GM19395 (cell line): ENCODE measurements at regions not wholly inside any gene's neighbourhood (a gene's known extent, or its start where the extent isn't known, plus 50 kb on each side); places are given as distances from the start of the nearest gene placed in this dataset.

Experiments
- ATAC-seq: cut with Tn5 transposase; IDR thresholded peaks from one replicate; pipeline ENCODE4 v1.9.1; 2021; ENCODE audit warnings: mild to moderate bottlenecking, moderate library complexity; ENCODE audit not compliant: unreplicated experiment

DNA sequence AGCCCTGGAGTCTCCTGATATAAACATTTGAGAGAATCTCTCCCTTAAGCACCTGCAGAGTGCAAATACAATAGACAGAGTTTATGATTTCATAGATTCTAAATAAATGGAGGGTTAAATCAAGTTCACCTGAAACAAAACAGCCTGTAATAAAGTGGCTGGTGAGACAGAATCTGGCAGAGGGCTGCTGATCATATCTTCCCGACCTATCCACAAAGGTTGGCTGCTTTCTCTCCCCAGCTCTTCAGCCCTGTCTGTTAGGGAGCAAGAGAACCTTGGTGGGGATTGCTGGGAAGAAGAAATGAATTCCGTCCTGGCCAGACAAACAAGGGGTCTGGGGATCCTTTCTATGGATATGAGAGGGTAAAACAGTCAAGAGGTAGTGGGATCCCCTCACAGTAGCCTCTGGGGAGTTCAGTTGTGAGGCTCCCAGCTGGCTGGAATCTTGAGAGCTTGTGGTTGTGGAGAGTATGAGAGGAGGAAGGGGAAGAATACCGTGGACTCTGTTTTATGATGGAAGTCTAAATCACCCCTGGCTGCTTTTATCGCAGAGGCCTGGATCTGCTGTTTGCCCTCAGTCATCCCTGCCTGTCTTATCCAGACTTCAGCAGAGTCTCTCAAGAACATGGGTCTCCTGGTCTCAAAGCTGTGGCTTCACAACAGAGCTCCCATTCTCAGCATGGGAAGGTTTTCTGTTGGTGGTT, 451.3 kb downstream of the NTRK3 start:
- ATAC-seq, result no peak

GRCh38 chr15:87804451-87804850, 452.1 kb downstream of the NTRK3 start:
- ATAC-seq, result no peak

GRCh38 chr15:87799838-87800237, 456.7 kb downstream of the NTRK3 start:
- ATAC-seq, result no peak

- ATAC-seq, result no peak
Observed at GRCh38 chr15:87799428-87799827, 457.1 kb downstream of the NTRK3 start.

DNA sequence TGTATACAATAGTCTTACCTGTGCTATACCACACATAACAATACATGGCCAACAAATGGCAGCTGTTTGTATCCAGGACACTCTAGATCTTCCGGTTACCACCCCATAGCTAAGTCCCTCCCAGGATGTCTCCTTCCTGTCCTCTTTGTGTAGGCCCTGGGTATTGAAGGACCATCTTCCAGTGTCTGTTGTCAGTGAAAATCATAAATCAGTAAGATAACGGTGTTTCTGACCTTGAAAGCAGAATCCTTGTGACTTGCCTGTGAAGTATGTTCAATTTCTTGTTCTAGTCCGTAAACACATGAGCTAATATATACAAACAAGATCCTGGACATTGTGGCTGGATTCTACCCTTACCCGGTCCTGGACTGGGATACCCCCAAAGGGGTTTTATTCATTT, 462.8 kb downstream of the NTRK3 start:
- ATAC-seq, result no peak

- no peak for ATAC-seq
Observed at GRCh38 chr15:87792250-87793040, 464.1 kb downstream of the NTRK3 start.

- no peak for ATAC-seq
Observed at GRCh38 chr15:87781959-87782625, 474.4 kb downstream of the NTRK3 start.

GRCh38 chr15:87779746-87780145, 476.8 kb downstream of the NTRK3 start:
- ATAC-seq, result no peak

GRCh38 chr15:87778358-87778757, 478.2 kb downstream of the NTRK3 start:
- ATAC-seq, result no peak

DNA sequence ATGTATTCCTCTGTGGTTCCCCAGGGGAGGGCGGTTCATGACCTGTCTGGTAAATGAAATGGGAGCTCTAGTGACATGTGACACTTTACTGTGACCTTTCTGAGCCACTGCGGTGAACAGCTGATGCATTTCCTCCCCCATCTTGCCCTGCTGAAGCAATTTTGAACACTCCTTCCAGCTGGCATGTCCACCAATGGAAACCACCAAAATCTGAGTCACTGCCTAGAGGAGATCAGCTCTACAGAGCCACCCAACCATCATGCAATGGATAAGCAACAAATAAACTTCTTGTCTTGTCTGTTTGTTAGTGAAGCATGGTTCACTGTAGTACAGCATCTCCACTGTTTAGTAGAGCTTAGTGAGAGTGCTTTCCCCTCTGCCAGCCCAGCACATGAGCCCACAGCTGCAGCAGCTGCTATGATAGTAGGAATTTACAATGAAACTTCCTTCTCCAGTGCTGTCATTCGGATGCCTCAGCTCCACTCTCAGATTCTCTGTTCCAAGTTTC, 479.4 kb downstream of the NTRK3 start:
- no peak for ATAC-seq

GRCh38 chr15:87767516-87767915, 489.0 kb downstream of the NTRK3 start:
- ATAC-seq, result no peak

- no peak for ATAC-seq
Observed at GRCh38 chr15:87764461-87765240, 491.9 kb downstream of the NTRK3 start.

GRCh38 chr15:87763837-87764236, 492.7 kb downstream of the NTRK3 start:
- no peak for ATAC-seq

- peak; percentile 85 for ATAC-seq
Observed at GRCh38 chr15:87761736-87762509, 494.6 kb downstream of the NTRK3 start.

- no peak for ATAC-seq
Observed at GRCh38 chr15:87760547-87761314, 495.8 kb downstream of the NTRK3 start.

DNA sequence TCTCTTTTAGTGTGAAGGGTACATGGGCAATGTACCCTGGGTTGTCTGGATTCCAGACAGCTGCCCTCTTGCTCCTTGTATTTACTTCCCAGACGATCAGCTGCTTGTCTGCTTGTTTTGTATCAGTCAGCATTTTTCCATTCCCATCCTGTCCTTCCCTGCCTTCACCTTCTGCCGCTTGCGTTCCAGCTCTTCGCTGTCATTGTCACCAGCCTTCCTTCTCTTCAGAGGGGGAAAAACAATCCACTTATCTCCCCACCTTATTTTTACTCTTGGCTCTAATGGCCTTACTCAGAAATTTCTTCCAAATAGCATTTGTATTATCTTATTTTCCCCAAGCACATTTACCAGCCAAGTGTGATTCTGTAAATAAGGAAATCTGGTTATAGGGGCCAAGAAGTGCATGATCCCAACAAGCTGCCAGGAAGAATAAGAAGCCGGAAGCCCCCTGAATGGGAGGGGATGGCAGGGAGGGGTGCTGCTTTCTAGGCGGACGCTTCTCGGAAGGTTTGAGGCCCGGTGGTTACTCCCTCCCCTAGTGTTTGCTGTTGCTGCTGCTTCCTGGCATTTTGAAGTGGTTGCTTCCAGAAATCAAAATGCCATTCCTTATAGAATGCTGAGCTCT, 497.6 kb downstream of the NTRK3 start:
- ATAC-seq, result no peak

GRCh38 chr15:87757084-87757483, 499.5 kb downstream of the NTRK3 start:
- ATAC-seq, result no peak

- ATAC-seq, result no peak
Observed at GRCh38 chr15:87756072-87756471, 500.5 kb downstream of the NTRK3 start.

- ATAC-seq, result no peak
Observed at GRCh38 chr15:87755226-87755625, 501.3 kb downstream of the NTRK3 start.
